Muscle layer of colon (tissue), 2 donors: ENCODE measurements at regions not wholly inside any gene's neighbourhood (a gene's known extent, or its start where the extent isn't known, plus 50 kb on each side); places are given as distances from the start of the nearest gene placed in this dataset.
"Not testable (repeated sequence)": the region's sequence is repeated elsewhere in the genome, so short reads cannot be mapped to it uniquely, and the experiment has no call there.

Source experiments
- H3K27ac ChIP-seq: one replicate; pipeline ENCODE4 v1.7.0; 2013; ENCODE audit warnings: low read depth, mild to moderate bottlenecking, low read length, moderate library complexity
- H3K27me3 ChIP-seq, 2 donors: one replicate each; pipeline ENCODE4 v1.7.0; 2013; ENCODE audit warnings: low read length in 2 of 2, mild to moderate bottlenecking in 2 of 2; ENCODE audit not compliant: insufficient read depth in 2 of 2, control insufficient read depth in 1 of 2
- H3K36me3 ChIP-seq: one replicate; pipeline ENCODE4 v1.7.0; 2013; ENCODE audit warnings: mild to moderate bottlenecking, low read length; ENCODE audit not compliant: insufficient read depth
- H3K4me1 ChIP-seq: one replicate; pipeline ENCODE4 v1.7.0; 2013; ENCODE audit warnings: mild to moderate bottlenecking, low read length; ENCODE audit not compliant: insufficient read depth
- H3K4me3 ChIP-seq, 2 donors: one replicate each; pipeline ENCODE4 v1.7.0; 2013; ENCODE audit warnings: low read length in 2 of 2, low read depth in 1 of 2, mild to moderate bottlenecking in 1 of 2, moderate library complexity in 1 of 2
- H3K9ac ChIP-seq: one replicate; pipeline ENCODE4 v1.7.0; 2013; ENCODE audit warnings: low read length
- H3K9me3 ChIP-seq: one replicate; pipeline ENCODE4 v1.7.0; 2013; ENCODE audit warnings: mild to moderate bottlenecking, low read length
- donor health status: abdominal sarcoma.
- donor health status: Adenocarcinoma of cecum.

DNA sequence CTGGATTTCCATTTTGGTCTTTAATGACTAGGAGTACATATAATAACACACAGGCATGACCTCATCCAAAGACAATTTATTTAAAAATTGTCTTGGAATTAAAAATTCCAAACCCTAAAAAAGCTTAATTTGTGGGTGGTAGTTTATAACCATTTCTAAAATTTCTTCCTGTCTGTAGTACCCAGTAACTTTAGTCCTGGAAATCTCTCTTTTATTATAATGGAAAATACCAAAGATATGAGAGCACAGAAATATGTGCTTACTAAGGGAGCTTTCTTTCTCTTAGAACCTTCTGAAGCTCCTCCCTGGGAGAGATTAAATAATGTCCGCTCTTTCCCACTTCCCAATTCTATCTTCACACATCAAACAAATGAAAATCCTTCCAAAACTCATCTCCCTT lies 70.5 kb upstream of the PRL start:
- no peaks in the 10 kb centered on the region for H3K36me3 ChIP-seq
- H3K9me3 ChIP-seq, result no peaks in the 10 kb centered on the region
- H3K9ac ChIP-seq, result no peak overlapping the region
- H3K4me3 ChIP-seq, result no peak overlapping the region
- no peak overlapping the region for H3K27ac ChIP-seq
- H3K27me3 ChIP-seq, result no peaks in the 10 kb centered on the region
- H3K4me1 ChIP-seq, result peaks cover 8% of the 10 kb centered on the region

GRCh38 chr6:22368794-22369193 lies 72.0 kb upstream of the PRL start:
- Histone ChIP-seq H3K4me3 (no peak overlapping the region), H3K9me3 (no peaks in the 10 kb centered on the region), H3K9ac (no peak overlapping the region), H3K27ac (no peak overlapping the region), H3K27me3 (no peaks in the 10 kb centered on the region), H3K4me1 (peaks cover 8% of the 10 kb centered on the region), H3K36me3 (no peaks in the 10 kb centered on the region)

DNA sequence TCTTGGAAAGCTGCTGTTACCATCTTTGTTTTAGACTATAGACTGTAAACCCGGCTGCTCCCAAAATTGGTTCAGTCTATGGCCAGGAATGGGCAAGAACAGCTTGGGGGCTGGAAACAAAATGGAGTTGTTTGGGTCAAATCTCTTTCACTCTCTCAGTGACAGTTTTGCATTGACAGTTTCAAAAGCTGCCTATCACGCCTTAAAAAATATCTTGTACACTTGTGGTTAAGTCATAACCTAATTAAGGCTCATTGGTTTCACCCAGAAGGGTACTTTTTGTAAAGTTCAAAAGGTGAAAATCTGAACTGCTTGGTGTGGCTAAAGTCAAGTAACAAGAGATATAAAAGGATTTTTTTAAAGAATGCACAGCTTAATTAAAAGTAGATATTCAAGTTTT lies 76.1 kb upstream of the PRL start:
- Histone ChIP-seq H3K9ac (no peak overlapping the region), H3K36me3 (no peaks in the 10 kb centered on the region), H3K4me1 (peaks cover 8% of the 10 kb centered on the region), H3K27me3 (no peaks in the 10 kb centered on the region), H3K9me3 (no peaks in the 10 kb centered on the region), H3K4me3 (no peak overlapping the region), H3K27ac (no peak overlapping the region)

GRCh38 chr6:22374950-22375349 lies 78.1 kb upstream of the PRL start:
- H3K4me1 ChIP-seq, H3K9me3 ChIP-seq, H3K9ac ChIP-seq, H3K4me3 ChIP-seq, H3K27me3 ChIP-seq, H3K27ac ChIP-seq, H3K36me3 ChIP-seq: not testable (repeated sequence)

DNA sequence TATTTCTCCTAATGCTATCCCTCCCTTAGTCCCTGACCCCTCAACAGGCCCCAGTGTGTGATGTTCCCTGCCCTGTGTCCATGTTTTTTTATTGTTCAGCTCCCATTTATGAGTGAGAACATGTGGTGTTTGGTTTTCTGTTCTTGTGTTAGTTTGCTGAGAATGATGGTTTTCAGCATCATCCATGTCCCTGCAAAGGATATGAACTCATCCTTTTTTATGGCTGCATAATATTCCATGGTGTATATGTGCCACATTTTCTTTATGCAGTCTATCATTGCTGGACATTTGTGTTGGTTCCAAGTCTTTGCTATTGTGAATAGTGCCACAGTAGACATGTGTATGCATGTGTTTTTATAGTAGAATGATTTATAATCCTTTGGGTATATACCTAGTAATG lies 79.5 kb upstream of the PRL start:
- not testable (repeated sequence) for H3K9ac ChIP-seq, H3K27me3 ChIP-seq, H3K36me3 ChIP-seq, H3K9me3 ChIP-seq, H3K4me1 ChIP-seq, H3K4me3 ChIP-seq, H3K27ac ChIP-seq

GRCh38 chr6:22378536-22378935 lies 81.7 kb upstream of the PRL start:
- not testable (repeated sequence) for H3K27ac ChIP-seq, H3K9me3 ChIP-seq, H3K27me3 ChIP-seq, H3K4me1 ChIP-seq, H3K9ac ChIP-seq, H3K36me3 ChIP-seq, H3K4me3 ChIP-seq

DNA sequence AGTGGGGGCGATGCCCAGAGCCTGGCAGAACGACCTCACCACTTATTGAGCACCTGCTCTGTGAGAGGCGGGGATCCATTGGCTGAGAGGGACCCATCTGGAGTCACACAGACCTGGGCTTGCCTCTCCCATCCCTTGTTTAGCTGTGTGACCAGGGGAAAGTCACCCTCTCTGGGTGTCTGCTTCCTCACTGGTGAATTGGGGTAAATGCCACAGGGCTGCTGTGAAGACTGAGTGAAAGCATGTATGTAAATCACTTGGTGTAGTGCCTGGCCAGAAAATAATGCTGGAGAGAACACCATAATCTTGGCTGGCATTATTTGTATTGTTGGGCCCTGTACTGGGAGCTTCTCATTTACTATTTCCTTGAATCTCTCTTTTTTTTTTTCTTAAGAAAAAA lies 83.4 kb upstream of the PRL start:
- Histone ChIP-seq H3K9me3 (no peaks in the 10 kb centered on the region), H3K9ac (no peak overlapping the region), H3K4me1 (no peaks in the 10 kb centered on the region), H3K4me3 (no peak overlapping the region), H3K36me3 (no peaks in the 10 kb centered on the region), H3K27me3 (no peaks in the 10 kb centered on the region), H3K27ac (no peak overlapping the region)

DNA sequence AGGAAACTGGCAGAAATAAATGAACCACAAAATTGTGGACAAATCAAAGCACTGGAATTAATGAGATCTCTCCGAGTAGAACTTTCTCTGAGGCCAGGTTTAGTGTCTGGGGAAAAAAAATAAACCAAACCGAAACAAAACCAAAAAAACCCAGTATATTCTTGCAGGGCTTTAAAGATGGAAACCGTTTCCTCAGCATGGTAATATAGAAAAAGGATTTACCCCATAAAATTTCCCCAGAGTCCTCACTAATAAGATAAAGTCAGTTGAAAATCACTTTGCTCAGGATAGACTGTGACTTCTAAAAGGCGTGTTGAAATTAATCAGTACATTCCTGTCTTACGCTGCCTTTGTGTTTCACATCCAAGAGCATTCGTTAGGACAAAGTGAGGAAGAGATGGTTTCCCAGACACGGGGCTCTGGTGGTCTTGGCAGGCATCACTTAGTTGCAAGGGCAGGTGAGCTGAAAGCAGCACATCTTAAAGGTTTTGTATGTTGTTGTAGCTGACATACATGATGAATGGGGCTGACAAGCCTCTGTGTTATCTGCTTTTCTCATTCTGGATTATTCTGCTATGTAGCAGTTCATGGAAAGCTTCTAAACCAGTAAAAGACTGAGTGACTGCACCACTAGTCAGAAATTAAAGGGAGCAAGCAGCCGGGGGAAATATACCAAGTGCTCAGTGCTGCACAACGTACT lies 85.2 kb upstream of the PRL start:
- H3K4me1 ChIP-seq, result no peaks in the 10 kb centered on the region
- no peak overlapping the region for H3K9ac ChIP-seq
- no peak overlapping the region for H3K4me3 ChIP-seq
- H3K9me3 ChIP-seq, result no peaks in the 10 kb centered on the region
- no peak overlapping the region for H3K27ac ChIP-seq
- H3K27me3 ChIP-seq, result no peaks in the 10 kb centered on the region
- no peaks in the 10 kb centered on the region for H3K36me3 ChIP-seq

DNA sequence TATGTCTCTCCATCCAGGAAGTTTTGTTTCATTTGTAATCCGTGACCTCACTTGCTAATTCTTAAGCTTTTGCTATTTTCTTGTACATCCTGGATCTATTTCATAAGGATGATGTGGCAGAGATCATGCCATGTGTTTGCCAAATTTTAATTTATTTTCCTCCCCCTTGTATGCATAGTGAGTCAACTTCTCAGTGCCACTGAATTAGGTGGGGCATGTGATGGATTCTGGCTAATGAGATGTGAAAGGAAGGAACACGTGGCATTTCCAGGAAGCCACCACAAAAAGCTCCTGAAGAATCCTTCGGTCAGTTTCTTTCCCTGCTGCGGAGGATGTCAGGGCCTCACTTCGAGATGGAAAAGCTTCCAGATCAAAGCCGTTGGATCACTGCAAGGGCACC lies 86.2 kb upstream of the PRL start:
- Histone ChIP-seq H3K4me3 (no peak overlapping the region), H3K4me1 (no peaks in the 10 kb centered on the region), H3K9me3 (no peaks in the 10 kb centered on the region), H3K36me3 (no peaks in the 10 kb centered on the region), H3K27ac (no peak overlapping the region), H3K9ac (no peak overlapping the region), H3K27me3 (no peaks in the 10 kb centered on the region)

GRCh38 chr6:22392711-22393110 lies 95.9 kb upstream of the PRL start:
- Histone ChIP-seq H3K9me3 (no peaks in the 10 kb centered on the region), H3K4me1 (no peaks in the 10 kb centered on the region), H3K4me3 (no peak overlapping the region), H3K9ac (no peak overlapping the region), H3K27me3 (no peaks in the 10 kb centered on the region), H3K36me3 (no peaks in the 10 kb centered on the region), H3K27ac (no peak overlapping the region)

DNA sequence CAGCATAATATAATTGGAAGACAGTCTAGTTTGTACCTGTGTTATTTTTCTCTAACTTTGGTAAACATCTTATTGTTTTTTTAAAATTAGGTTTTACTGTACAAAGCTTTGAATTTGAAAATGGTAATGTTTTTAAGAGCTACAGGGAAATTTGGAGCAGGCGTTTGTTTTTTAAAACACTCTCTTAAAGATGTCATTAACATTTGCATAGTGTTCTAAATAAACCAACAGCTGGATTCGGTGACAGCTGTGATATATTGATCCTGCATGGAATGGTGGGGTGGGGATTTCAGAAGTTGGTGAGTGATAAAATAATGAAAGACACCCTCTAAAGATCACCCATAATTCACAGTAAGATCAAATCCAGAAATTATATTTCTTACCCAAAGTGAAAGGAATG lies 97.9 kb upstream of the PRL start:
- no peak overlapping the region for H3K4me3 ChIP-seq
- no peak overlapping the region for H3K27ac ChIP-seq
- no peaks in the 10 kb centered on the region for H3K9me3 ChIP-seq
- H3K4me1 ChIP-seq, result no peaks in the 10 kb centered on the region
- H3K27me3 ChIP-seq, result no peaks in the 10 kb centered on the region
- H3K9ac ChIP-seq, result no peak overlapping the region
- no peaks in the 10 kb centered on the region for H3K36me3 ChIP-seq

- Histone ChIP-seq H3K27ac (no peak overlapping the region), H3K36me3 (no peaks in the 10 kb centered on the region), H3K4me3 (no peak overlapping the region), H3K4me1 (no peaks in the 10 kb centered on the region), H3K9ac (no peak overlapping the region), H3K27me3 (no peaks in the 10 kb centered on the region), H3K9me3 (no peaks in the 10 kb centered on the region)
Measured at GRCh38 chr6:22399693-22400092, 102.9 kb upstream of the PRL start.
